H9 (cell line): ENCODE measurements at regions not wholly inside any gene's neighbourhood (a gene's known extent, or its start where the extent isn't known, plus 50 kb on each side); places are given as distances from the start of the nearest gene placed in this dataset.

Source experiments
- DNase-seq: peaks from one replicate; pipeline ENCODE4 v3.0.0-alpha.2; 2017
- H2AFZ ChIP-seq: one replicate; pipeline ENCODE4 v1.6.1; 2013; ENCODE audit warnings: mild to moderate bottlenecking, low read length, control low read depth, moderate library complexity
- H2AK5ac ChIP-seq: 2 replicates; pipeline ENCODE4 v1.6.1; 2013; ENCODE audit warnings: low read length, control low read depth, mixed read lengths; ENCODE audit not compliant: insufficient read length
- H2BK120ac ChIP-seq: one replicate; pipeline ENCODE4 v1.6.1; 2013; ENCODE audit warnings: low read depth, mild to moderate bottlenecking, low read length, control low read depth, inconsistent platforms; ENCODE audit not compliant: poor library complexity, severe bottlenecking
- H2BK12ac ChIP-seq: 2 replicates; pipeline ENCODE4 v1.6.1; 2013; ENCODE audit warnings: low read length, control low read depth, mixed read lengths, low read depth; ENCODE audit not compliant: insufficient read length
- H2BK15ac ChIP-seq: 2 replicates; pipeline ENCODE4 v1.6.1; 2013; ENCODE audit warnings: low read depth, low read length, control low read depth
- H2BK20ac ChIP-seq: one replicate; pipeline ENCODE4 v1.6.1; 2013; ENCODE audit warnings: low read depth, mild to moderate bottlenecking, low read length, control low read depth, inconsistent platforms; ENCODE audit not compliant: poor library complexity, severe bottlenecking
- H2BK5ac ChIP-seq: 2 replicates; pipeline ENCODE4 v1.6.1; 2013; ENCODE audit warnings: low read length, control low read depth, mixed read lengths; ENCODE audit not compliant: insufficient read length
- H3K14ac ChIP-seq: 2 replicates; pipeline ENCODE4 v1.6.1; 2013; ENCODE audit warnings: low read length, control low read depth; ENCODE audit not compliant: insufficient read depth
- H3K18ac ChIP-seq: 2 replicates; pipeline ENCODE4 v1.6.1; 2013; ENCODE audit warnings: low read depth, mild to moderate bottlenecking, mixed read lengths, low read length, control low read depth; ENCODE audit not compliant: insufficient read length
- H3K23ac ChIP-seq: 2 replicates; pipeline ENCODE4 v1.6.1; 2013; ENCODE audit warnings: low read length, control low read depth, mixed read lengths, low read depth; ENCODE audit not compliant: insufficient read length
- H3K23me2 ChIP-seq: 2 replicates; pipeline ENCODE4 v1.6.1; 2013; ENCODE audit warnings: low read depth, mild to moderate bottlenecking, mixed read lengths, low read length, control low read depth; ENCODE audit not compliant: insufficient read length, poor library complexity, severe bottlenecking
- H3K27ac ChIP-seq: 2 replicates; pipeline ENCODE4 v1.5.1; 2013; ENCODE audit warnings: low read length, control low read depth, mixed read lengths, low read depth; ENCODE audit not compliant: insufficient read length
- H3K27me3 ChIP-seq: 2 replicates; pipeline ENCODE4 v1.6.1; 2013; ENCODE audit warnings: low read length, control low read depth, inconsistent platforms; ENCODE audit not compliant: insufficient read depth
- H3K4ac ChIP-seq: 2 replicates; pipeline ENCODE4 v1.6.1; 2013; ENCODE audit warnings: low read depth, mild to moderate bottlenecking, control low read depth, inconsistent platforms, low read length, moderate library complexity
- H3K4me1 ChIP-seq: 2 replicates; pipeline ENCODE4 v1.6.1; 2013; ENCODE audit warnings: low read length, control low read depth, inconsistent platforms; ENCODE audit not compliant: insufficient read depth
- H3K4me2 ChIP-seq: 2 replicates; pipeline ENCODE4 v1.6.1; 2013; ENCODE audit warnings: low read length, control low read depth, mixed read lengths; ENCODE audit not compliant: insufficient read length, insufficient read depth
- H3K56ac ChIP-seq: 2 replicates; pipeline ENCODE4 v1.6.1; 2013; ENCODE audit warnings: low read depth, mild to moderate bottlenecking, mixed read lengths, low read length, control low read depth; ENCODE audit not compliant: insufficient read length
- H3K79me1 ChIP-seq: 2 replicates; pipeline ENCODE4 v1.6.1; 2013; ENCODE audit warnings: low read depth, mild to moderate bottlenecking, moderate library complexity, low read length, control low read depth, inconsistent platforms; ENCODE audit not compliant: insufficient read depth, poor library complexity, severe bottlenecking
- H3K79me2 ChIP-seq: 2 replicates; pipeline ENCODE4 v1.6.1; 2013; ENCODE audit warnings: low read length, control low read depth, inconsistent platforms; ENCODE audit not compliant: insufficient read depth
- H3K9ac ChIP-seq: 2 replicates; pipeline ENCODE4 v1.6.1; 2013; ENCODE audit warnings: low read length, control low read depth, mixed read lengths; ENCODE audit not compliant: insufficient read length; ENCODE audit errors: extremely low read depth
- H3K9me3 ChIP-seq: one replicate; pipeline ENCODE4 v1.6.1; 2013; ENCODE audit warnings: low read depth, low read length, inconsistent platforms; ENCODE audit not compliant: control insufficient read depth
- H3T11ph ChIP-seq: one replicate; pipeline ENCODE4 v1.6.1; 2013; ENCODE audit warnings: mild to moderate bottlenecking, low read length, control low read depth, inconsistent platforms
- H4K20me1 ChIP-seq: one replicate; pipeline ENCODE4 v1.6.1; 2013; ENCODE audit not compliant: control insufficient read depth, insufficient read length, insufficient read depth
- H4K5ac ChIP-seq: 2 replicates; pipeline ENCODE4 v1.6.1; 2013; ENCODE audit warnings: low read depth, mild to moderate bottlenecking, mixed read lengths, low read length, control low read depth; ENCODE audit not compliant: insufficient read length
- H4K8ac ChIP-seq: replicated peaks from 2 replicates; pipeline ENCODE4 v1.6.1; 2013; ENCODE audit warnings: low read length, control low read depth, mixed read lengths, low read depth; ENCODE audit not compliant: insufficient read length
- H4K91ac ChIP-seq: 2 replicates; pipeline ENCODE4 v1.6.1; 2013; ENCODE audit warnings: low read depth, mild to moderate bottlenecking, moderate library complexity, mixed read lengths, low read length, control low read depth; ENCODE audit not compliant: insufficient read length
- H3K27ac Mint-ChIP-seq, 3 experiments: 2 replicates in 2 of 3; 3 replicates in 1 of 3; pipeline ENCODE4 v1.8.0; 2020 to 2021; ENCODE audit warnings: mixed read lengths in 3 of 3, mild to moderate bottlenecking in 1 of 3, moderate library complexity in 1 of 3
- H3K27me3 Mint-ChIP-seq: 2 replicates; pipeline ENCODE4 v1.8.0; 2021; ENCODE audit warnings: low read depth, mild to moderate bottlenecking, moderate library complexity, mixed read lengths
- H3K36me3 Mint-ChIP-seq, 3 experiments: 2 replicates in 2 of 3; 3 replicates in 1 of 3; pipeline ENCODE4 v1.8.0; 2020 to 2021; ENCODE audit warnings: low read depth in 3 of 3, mixed read lengths in 3 of 3; ENCODE audit not compliant: insufficient read depth in 1 of 3
- H3K4me1 Mint-ChIP-seq, 2 experiments: 2 replicates each; pipeline ENCODE4 v1.8.0; 2020; ENCODE audit warnings: mixed read lengths in 2 of 2
- H3K4me3 Mint-ChIP-seq, 2 experiments: 2 replicates in 1 of 2; 3 replicates in 1 of 2; pipeline ENCODE4 v1.8.0; 2020 to 2021; ENCODE audit warnings: mild to moderate bottlenecking in 2 of 2, mixed read lengths in 2 of 2, moderate library complexity in 1 of 2
- H3K9me3 Mint-ChIP-seq, 2 experiments: 2 replicates in 1 of 2; 3 replicates in 1 of 2; pipeline ENCODE4 v1.8.0; 2020; ENCODE audit warnings: mild to moderate bottlenecking in 2 of 2, mixed read lengths in 2 of 2, moderate library complexity in 1 of 2
- WGBS: extraction: QIAGEN DNeasy Blood & Tissue Kit; methylation state at CpG from one replicate; pipeline ENCODE4 v1.1.7; 2013; ENCODE audit warnings: missing lambda C conversion rate, low lambda C conversion rate, mixed read lengths; ENCODE audit not compliant: insufficient read length; ENCODE audit errors: extremely low coverage; 5-methylcytosine and 5-hydroxymethylcytosine counted together
- TF ChIP-seq, protein P1 (sequence below): fragments of 200-600 bp; sonication (generic); conservative IDR thresholded peaks from 3 replicates; pipeline ENCODE4 v1.8.0; 2021; ENCODE audit warnings: antibody characterized with exemption, mild to moderate bottlenecking

DNA sequence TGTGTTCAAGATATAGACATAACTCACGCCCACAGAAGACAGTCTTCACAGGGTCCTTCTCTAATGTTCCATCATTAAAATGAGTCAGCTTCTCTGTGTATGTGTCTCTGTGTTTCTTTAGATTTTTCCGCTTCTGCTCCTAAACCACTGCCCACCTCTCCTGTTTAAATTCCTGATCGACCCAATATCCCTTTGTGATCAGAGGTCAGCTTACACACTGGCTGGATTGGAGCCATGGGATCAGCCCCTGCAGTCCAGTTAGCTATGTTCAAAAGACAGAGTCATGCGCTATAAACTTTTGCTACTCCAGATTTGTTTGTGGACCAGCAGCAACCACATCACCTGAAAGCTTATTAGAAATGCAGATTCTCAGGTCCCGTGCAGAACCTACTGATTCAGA is 229.2 kb downstream of the C1D start:
- Histone ChIP-seq H2BK120ac (no peak overlapping the region), H3K23ac (no peak overlapping the region), H4K20me1 (no peaks in the 10 kb centered on the region), H3K18ac (no peak overlapping the region), H2BK20ac (no peak overlapping the region), H2AK5ac (no peak overlapping the region), H3K9me3 (no peaks in the 10 kb centered on the region), H3K4ac (no peak overlapping the region), H3K79me2 (no peaks in the 10 kb centered on the region), H2BK5ac (no peak overlapping the region), H3K9ac (no peak overlapping the region), H3K27me3 (no peaks in the 10 kb centered on the region), H3T11ph (no peak overlapping the region), H4K8ac (no peak overlapping the region), H2AFZ (no peak overlapping the region), H4K91ac (no peak overlapping the region), H4K5ac (no peak overlapping the region), H2BK12ac (no peak overlapping the region), H3K23me2 (no peaks in the 10 kb centered on the region), H3K79me1 (no peaks in the 10 kb centered on the region), H3K56ac (no peak overlapping the region), H2BK15ac (no peak overlapping the region), H3K27ac (no peak overlapping the region), H3K14ac (no peak overlapping the region), H3K4me1 (no peaks in the 10 kb centered on the region), H3K4me2 (no peak overlapping the region)
- H3K27ac Mint-ChIP-seq = peak overlapping the region in 1 of 3 experiments; percentile 54; a peak in 1 of 7 replicates
- no peak overlapping the region for H3K4me3 Mint-ChIP-seq
- TF ChIP-seq, protein P1, sequence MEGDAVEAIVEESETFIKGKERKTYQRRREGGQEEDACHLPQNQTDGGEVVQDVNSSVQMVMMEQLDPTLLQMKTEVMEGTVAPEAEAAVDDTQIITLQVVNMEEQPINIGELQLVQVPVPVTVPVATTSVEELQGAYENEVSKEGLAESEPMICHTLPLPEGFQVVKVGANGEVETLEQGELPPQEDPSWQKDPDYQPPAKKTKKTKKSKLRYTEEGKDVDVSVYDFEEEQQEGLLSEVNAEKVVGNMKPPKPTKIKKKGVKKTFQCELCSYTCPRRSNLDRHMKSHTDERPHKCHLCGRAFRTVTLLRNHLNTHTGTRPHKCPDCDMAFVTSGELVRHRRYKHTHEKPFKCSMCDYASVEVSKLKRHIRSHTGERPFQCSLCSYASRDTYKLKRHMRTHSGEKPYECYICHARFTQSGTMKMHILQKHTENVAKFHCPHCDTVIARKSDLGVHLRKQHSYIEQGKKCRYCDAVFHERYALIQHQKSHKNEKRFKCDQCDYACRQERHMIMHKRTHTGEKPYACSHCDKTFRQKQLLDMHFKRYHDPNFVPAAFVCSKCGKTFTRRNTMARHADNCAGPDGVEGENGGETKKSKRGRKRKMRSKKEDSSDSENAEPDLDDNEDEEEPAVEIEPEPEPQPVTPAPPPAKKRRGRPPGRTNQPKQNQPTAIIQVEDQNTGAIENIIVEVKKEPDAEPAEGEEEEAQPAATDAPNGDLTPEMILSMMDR = no peak
- no peaks in the 10 kb centered on the region for H3K4me1 Mint-ChIP-seq
- no peaks in the 10 kb centered on the region; a peak in 1 of 5 replicates for H3K9me3 Mint-ChIP-seq
- DNase-seq = no peak
- H3K36me3 Mint-ChIP-seq = no peaks in the 10 kb centered on the region
- no CpG with 5 or more reads among the region's 5 CpGs for WGBS
- H3K27me3 Mint-ChIP-seq = no peaks in the 10 kb centered on the region; the same call in 1 of the 2 replicates
